HepG2 (cell line): ENCODE measurements at regions not wholly inside any gene's neighbourhood (a gene's known extent, or its start where the extent isn't known, plus 50 kb on each side); places are given as distances from the start of the nearest gene placed in this dataset.

ENCODE experiments used
- ATAC-seq: fragments of 200-7000 bp; cut with Tn5 transposase; 3 replicates; pipeline ENCODE4 v1.9.1; 2020; ENCODE audit warnings: mild to moderate bottlenecking, moderate library complexity
- BruUV-seq: library from RNA; stranded (reverse); fragments of 400-500 nt; replicated peaks from 2 replicates; lab custom pipeline; 2021; lab: Mats Ljungman, UMichigan
- CTCF ChIA-PET: fragments of 300-600 bp; formaldehyde crosslinking; extraction: SDS; loops from one replicate; lab custom pipeline; 2021; ENCODE audit warnings: low total read pairs, inconsistent platforms, low intra/inter-chr PET ratio; lab: Yijun Ruan, JAX
- POLR2A ChIA-PET: fragments of 350-600 bp; sonication (Branson Sonifier 250); formaldehyde crosslinking; loops from one replicate; lab custom pipeline; 2020; ENCODE audit warnings: antibody characterized with exemption, inconsistent platforms; lab: Yijun Ruan, JAX
- DNase-seq: peaks from one replicate; pipeline ENCODE4 v3.0.0-alpha.2; 2015; ENCODE audit warnings: low spot score
- FAIRE-seq: peaks from 3 replicates; lab custom pipeline; 2011; peaks lifted over from hg19 to GRCh38; lab: Jason Lieb, UNC
- H2AFZ ChIP-seq: one replicate; pipeline ENCODE4 v1.6.1; 2011; ENCODE audit warnings: low read length, inconsistent platforms
- H3K27ac ChIP-seq: fragments of 300-600 bp; 3 replicates; pipeline ENCODE4 v1.8.0; 2011; ENCODE audit warnings: mixed run types, mild to moderate bottlenecking, mixed read lengths, low read length, inconsistent platforms; ENCODE audit not compliant: insufficient read depth; ENCODE audit errors: extremely low read length
- H3K27me3 ChIP-seq, 2 experiments: fragments of 200-600 bp in 1 of 2; 2 replicates in 1 of 2; 3 replicates in 1 of 2; pipeline versions ENCODE4 v1.6.0 to v1.8.0; 2011; ENCODE audit warnings: low read length in 2 of 2, mild to moderate bottlenecking in 2 of 2, moderate library complexity in 2 of 2, inconsistent platforms in 1 of 2; ENCODE audit not compliant: insufficient read depth in 2 of 2, control insufficient read depth in 1 of 2
- H3K36me3 ChIP-seq, 2 experiments: fragments of 200-600 bp in 1 of 2; replicated peaks in 1 of 2; 2 replicates in 1 of 2; 3 replicates in 1 of 2; pipeline versions ENCODE4 v1.5.1 to v1.8.0; 2011; ENCODE audit warnings: low read length in 2 of 2, inconsistent platforms in 1 of 2; ENCODE audit not compliant: insufficient read depth in 2 of 2, control insufficient read depth in 1 of 2
- H3K4me1 ChIP-seq: 2 replicates; pipeline ENCODE4 v1.5.1; 2012; ENCODE audit warnings: low read length, inconsistent platforms; ENCODE audit not compliant: insufficient read depth
- H3K4me2 ChIP-seq: 2 replicates; pipeline ENCODE4 v1.6.0; 2011; ENCODE audit warnings: low read depth, low read length, inconsistent platforms
- H3K4me3 ChIP-seq, 3 experiments: fragments of 200-600 bp in 1 of 3; sonication (generic), shearing (Covaris generic) in 1 of 3; replicated peaks in 1 of 3; 2 replicates each; pipeline ENCODE4 v1.5.1; 2011 to 2016; ENCODE audit warnings: low read length in 3 of 3, inconsistent platforms in 2 of 3, low read depth in 2 of 3, mild to moderate bottlenecking in 2 of 3, control low read depth in 1 of 3, mixed read lengths in 1 of 3; ENCODE audit not compliant: insufficient read depth in 1 of 3
- H3K79me2 ChIP-seq: one replicate; pipeline ENCODE4 v1.6.1; 2011; ENCODE audit warnings: low read length, inconsistent platforms; ENCODE audit not compliant: insufficient read depth
- H3K9ac ChIP-seq: 2 replicates; pipeline ENCODE4 v1.6.0; 2011; ENCODE audit warnings: mild to moderate bottlenecking, low read depth, low read length, inconsistent platforms; ENCODE audit not compliant: insufficient read depth
- H3K9me3 ChIP-seq: 2 replicates; pipeline ENCODE4 v1.5.1; 2012; ENCODE audit warnings: mild to moderate bottlenecking, low read length
- H4K20me1 ChIP-seq: 2 replicates; pipeline ENCODE4 v1.6.0; 2011; ENCODE audit warnings: inconsistent platforms, mild to moderate bottlenecking, low read length, moderate library complexity; ENCODE audit not compliant: insufficient read depth
- EZH2 ChIP-seq: conservative IDR thresholded peaks from 2 replicates; pipeline ENCODE4 v1.6.1; 2012; ENCODE audit warnings: mild to moderate bottlenecking, low read depth, low read length, moderate library complexity
- GLI4 ChIP-seq: sonication (generic); formaldehyde crosslinking; IDR thresholded peaks from 2 replicates; pipeline ENCODE4 v1.5.1; 2020; ENCODE audit warnings: missing genetic modification reagents, mild to moderate bottlenecking, moderate library complexity, borderline replicate concordance
- MAF1 ChIP-seq: sonication (generic); formaldehyde crosslinking; IDR thresholded peaks from 2 replicates; pipeline ENCODE4 v1.5.0; 2020; ENCODE audit warnings: missing genetic modification reagents, borderline replicate concordance
- NR3C1 ChIP-seq: sonication (generic); formaldehyde crosslinking; IDR thresholded peaks from 2 replicates; pipeline ENCODE4 v1.4.0; 2020; ENCODE audit warnings: missing genetic modification reagents
- ONECUT2 ChIP-seq: sonication (generic); formaldehyde crosslinking; IDR thresholded peaks from 2 replicates; pipeline ENCODE4 v1.4.0; 2020; ENCODE audit warnings: missing genetic modification reagents
- SALL1 ChIP-seq: sonication (generic); formaldehyde crosslinking; IDR thresholded peaks from 2 replicates; pipeline ENCODE4 v1.8.0; 2022; ENCODE audit warnings: mild to moderate bottlenecking, missing genetic modification reagents
- SIX4 ChIP-seq: sonication (generic); formaldehyde crosslinking; IDR thresholded peaks from 2 replicates; pipeline ENCODE4 v1.4.0; 2020; ENCODE audit warnings: missing genetic modification reagents
- ZNF17 ChIP-seq: sonication (generic); formaldehyde crosslinking; IDR thresholded peaks from 2 replicates; pipeline ENCODE4 v1.5.0; 2020; ENCODE audit warnings: mild to moderate bottlenecking, missing genetic modification reagents
- ZNF180 ChIP-seq: sonication (generic); formaldehyde crosslinking; IDR thresholded peaks from 2 replicates; pipeline ENCODE4 v1.4.0; 2020; ENCODE audit warnings: low read depth, missing genetic modification reagents, borderline replicate concordance
- ZNF234 ChIP-seq: sonication (generic); formaldehyde crosslinking; conservative IDR thresholded peaks from 2 replicates; pipeline ENCODE4 v1.5.1; 2020; ENCODE audit warnings: mild to moderate bottlenecking, missing genetic modification reagents
- ZSCAN9 ChIP-seq: IDR thresholded peaks from 2 replicates; pipeline ENCODE4 v1.6.1; 2016; ENCODE audit warnings: borderline replicate concordance
- WGBS: methylation state at CpG from one replicate; pipeline ENCODE4 v1.1.6; 2017; ENCODE audit warnings: low lambda C conversion rate; 5-methylcytosine and 5-hydroxymethylcytosine counted together
- in situ Hi-C: cut with HindIII; loops from 2 replicates; pipeline ENCODE4 v1.10.0; 2017; ENCODE audit warnings: low pct_unique_long_range_greater_than_20kb; ENCODE audit not compliant: extremely low pct_ligation_motif_present
- intact Hi-C: fragments of 100-400 bp; cut with micrococcal nuclease; formaldehyde crosslinking; loops from one replicate; pipeline ENCODE4 v1.10.0; 2022; ENCODE audit not compliant: unreplicated experiment
- TF ChIP-seq, protein P1 (sequence below): sonication (generic); formaldehyde crosslinking; IDR thresholded peaks from 2 replicates; pipeline ENCODE4 v1.4.0; 2020; ENCODE audit warnings: mild to moderate bottlenecking, missing genetic modification reagents, borderline replicate concordance

GRCh38 chr5:72741805-72742204, 74.7 kb upstream of the TNPO1 start:
- DNase-seq: no peak
- H3K9ac ChIP-seq: no peak overlapping the region
- in situ Hi-C loops: no loop called here
- no peak for ATAC-seq
- no TSS peak for BruUV-seq
- no peak overlapping the region for H3K4me3 ChIP-seq
- no peaks in the 10 kb centered on the region for H3K79me2 ChIP-seq
- H3K4me1 ChIP-seq: no peaks in the 10 kb centered on the region
- POLR2A ChIA-PET: no interaction called here
- TF ChIP-seq ZNF234: no peak
- H3K4me2 ChIP-seq: no peak overlapping the region
- no peaks in the 10 kb centered on the region for H4K20me1 ChIP-seq
- no peaks in the 10 kb centered on the region for H3K36me3 ChIP-seq
- FAIRE-seq: no peak
- no peak overlapping the region for H2AFZ ChIP-seq
- no peak overlapping the region for H3K27ac ChIP-seq
- intact Hi-C loops: no loop called here
- CTCF ChIA-PET: no interaction called here
- H3K27me3 ChIP-seq: no peaks in the 10 kb centered on the region
- H3K9me3 ChIP-seq: no peaks in the 10 kb centered on the region

DNA sequence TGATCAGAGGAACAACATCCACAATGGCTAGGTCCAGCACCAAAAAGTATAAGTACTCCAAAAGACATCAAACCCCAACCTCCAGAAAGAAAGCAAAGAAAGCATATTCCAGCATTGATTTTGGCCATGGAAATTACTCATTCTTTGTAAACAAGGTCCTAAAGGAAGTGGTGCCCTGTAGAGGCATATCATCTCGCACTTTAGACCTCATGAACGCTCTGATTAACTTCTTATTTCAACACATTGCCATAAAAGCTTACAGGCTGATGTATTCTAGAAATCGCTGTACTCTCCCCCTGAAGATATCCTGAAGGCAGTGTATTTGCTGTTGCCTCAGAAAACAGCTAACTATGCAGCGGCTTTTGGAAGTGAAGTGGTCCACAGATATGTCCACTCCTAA, 82.7 kb upstream of the TNPO1 start:
- no peak overlapping the region for H2AFZ ChIP-seq
- CTCF ChIA-PET: no interaction called here
- POLR2A ChIA-PET: no interaction called here
- BruUV-seq: no TSS peak
- intact Hi-C loops: no loop called here
- in situ Hi-C loops: no loop called here
- no peaks in the 10 kb centered on the region for H3K4me1 ChIP-seq
- H3K27ac ChIP-seq: no peak overlapping the region
- H3K4me3 ChIP-seq: no peak overlapping the region
- H4K20me1 ChIP-seq: no peaks in the 10 kb centered on the region
- no peaks in the 10 kb centered on the region for H3K79me2 ChIP-seq
- FAIRE-seq (no peak), DNase-seq (no peak), ATAC-seq (no peak)
- H3K9me3 ChIP-seq: no peaks in the 10 kb centered on the region
- H3K9ac ChIP-seq: no peak overlapping the region
- H3K36me3 ChIP-seq: no peaks in the 10 kb centered on the region
- WGBS: 21% methylated on average over 4 of the region's 4 CpGs
- no peak overlapping the region for H3K4me2 ChIP-seq
- H3K27me3 ChIP-seq: no peaks in the 10 kb centered on the region; a peak in 1 of 5 replicates
- TF ChIP-seq ZNF180 (CRISPR knock-in tag): no peak
- TF ChIP-seq SALL1 (CRISPR knock-in tag): no peak
- no peak for TF ChIP-seq NR3C1
- no peak for TF ChIP-seq ONECUT2 (CRISPR knock-in tag)
- TF ChIP-seq SIX4 (CRISPR knock-in tag): no peak
- no peak for TF ChIP-seq GLI4 (CRISPR knock-in tag)
- TF ChIP-seq MAF1: no peak
- no peak for TF ChIP-seq ZNF17 (CRISPR knock-in tag)
- TF ChIP-seq, protein P1, sequence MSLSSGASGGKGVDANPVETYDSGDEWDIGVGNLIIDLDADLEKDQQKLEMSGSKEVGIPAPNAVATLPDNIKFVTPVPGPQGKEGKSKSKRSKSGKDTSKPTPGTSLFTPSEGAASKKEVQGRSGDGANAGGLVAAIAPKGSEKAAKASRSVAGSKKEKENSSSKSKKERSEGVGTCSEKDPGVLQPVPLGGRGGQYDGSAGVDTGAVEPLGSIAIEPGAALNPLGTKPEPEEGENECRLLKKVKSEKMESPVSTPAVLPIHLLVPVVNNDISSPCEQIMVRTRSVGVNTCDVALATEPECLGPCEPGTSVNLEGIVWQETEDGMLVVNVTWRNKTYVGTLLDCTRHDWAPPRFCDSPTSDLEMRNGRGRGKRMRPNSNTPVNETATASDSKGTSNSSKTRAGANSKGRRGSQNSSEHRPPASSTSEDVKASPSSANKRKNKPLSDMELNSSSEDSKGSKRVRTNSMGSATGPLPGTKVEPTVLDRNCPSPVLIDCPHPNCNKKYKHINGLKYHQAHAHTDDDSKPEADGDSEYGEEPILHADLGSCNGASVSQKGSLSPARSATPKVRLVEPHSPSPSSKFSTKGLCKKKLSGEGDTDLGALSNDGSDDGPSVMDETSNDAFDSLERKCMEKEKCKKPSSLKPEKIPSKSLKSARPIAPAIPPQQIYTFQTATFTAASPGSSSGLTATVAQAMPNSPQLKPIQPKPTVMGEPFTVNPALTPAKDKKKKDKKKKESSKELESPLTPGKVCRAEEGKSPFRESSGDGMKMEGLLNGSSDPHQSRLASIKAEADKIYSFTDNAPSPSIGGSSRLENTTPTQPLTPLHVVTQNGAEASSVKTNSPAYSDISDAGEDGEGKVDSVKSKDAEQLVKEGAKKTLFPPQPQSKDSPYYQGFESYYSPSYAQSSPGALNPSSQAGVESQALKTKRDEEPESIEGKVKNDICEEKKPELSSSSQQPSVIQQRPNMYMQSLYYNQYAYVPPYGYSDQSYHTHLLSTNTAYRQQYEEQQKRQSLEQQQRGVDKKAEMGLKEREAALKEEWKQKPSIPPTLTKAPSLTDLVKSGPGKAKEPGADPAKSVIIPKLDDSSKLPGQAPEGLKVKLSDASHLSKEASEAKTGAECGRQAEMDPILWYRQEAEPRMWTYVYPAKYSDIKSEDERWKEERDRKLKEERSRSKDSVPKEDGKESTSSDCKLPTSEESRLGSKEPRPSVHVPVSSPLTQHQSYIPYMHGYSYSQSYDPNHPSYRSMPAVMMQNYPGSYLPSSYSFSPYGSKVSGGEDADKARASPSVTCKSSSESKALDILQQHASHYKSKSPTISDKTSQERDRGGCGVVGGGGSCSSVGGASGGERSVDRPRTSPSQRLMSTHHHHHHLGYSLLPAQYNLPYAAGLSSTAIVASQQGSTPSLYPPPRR (CRISPR knock-in tag): no peak
- TF ChIP-seq EZH2: no peak
- no peak for TF ChIP-seq ZSCAN9 (CRISPR knock-in tag)
